GM13976 (cell line): ENCODE measurements at regions not wholly inside any gene's neighbourhood (a gene's known extent, or its start where the extent isn't known, plus 50 kb on each side); places are given as distances from the start of the nearest gene placed in this dataset.

Experiments used
- DNase-seq: peaks from one replicate; pipeline ENCODE4 v3.0.0; 2012; ENCODE audit warnings: low spot score
- in situ Hi-C: fragments of 300-500 bp; cut with MboI; formaldehyde crosslinking; loops from one replicate; pipeline ENCODE4 v1.12.0; 2022; ENCODE audit warnings: low sequenced_read_pairs, mixed read lengths, inconsistent platforms; ENCODE audit not compliant: unreplicated experiment
- TF ChIP-seq, protein P1 (sequence below): IDR thresholded peaks from 2 replicates; pipeline ENCODE4 v1.5.1; 2012; ENCODE audit warnings: borderline replicate concordance, mild to moderate bottlenecking; ENCODE audit not compliant: insufficient read depth; ENCODE audit errors: extremely low read depth, missing control alignments, control extremely low read depth

DNA sequence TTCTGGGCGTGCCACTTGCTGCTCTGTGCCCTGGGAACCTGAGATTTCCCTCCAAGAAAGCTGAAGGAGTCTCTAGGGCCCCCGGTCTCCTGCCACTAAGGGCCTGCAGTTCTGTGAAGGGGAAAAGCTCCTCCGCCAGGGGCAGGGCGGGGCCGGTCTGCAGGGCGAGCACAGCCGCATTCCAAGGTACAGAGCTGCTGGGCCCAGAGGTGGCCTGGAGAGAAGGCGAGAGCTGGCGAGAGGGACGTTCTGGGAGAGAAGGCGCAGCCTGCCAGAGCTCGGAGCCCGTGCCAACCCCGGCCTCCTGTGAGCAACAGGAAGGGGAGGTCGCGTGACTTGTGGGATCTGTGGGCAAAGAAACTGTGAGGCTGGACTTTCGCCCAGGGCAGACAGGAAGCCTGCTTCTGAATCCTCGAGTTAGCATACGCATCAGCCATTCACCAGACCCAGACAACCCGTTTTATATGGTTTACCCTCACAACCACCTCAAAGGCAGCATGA, 500.4 kb downstream of the SHQ1 start:
- in situ Hi-C loops = no loop called here
- TF ChIP-seq, protein P1, sequence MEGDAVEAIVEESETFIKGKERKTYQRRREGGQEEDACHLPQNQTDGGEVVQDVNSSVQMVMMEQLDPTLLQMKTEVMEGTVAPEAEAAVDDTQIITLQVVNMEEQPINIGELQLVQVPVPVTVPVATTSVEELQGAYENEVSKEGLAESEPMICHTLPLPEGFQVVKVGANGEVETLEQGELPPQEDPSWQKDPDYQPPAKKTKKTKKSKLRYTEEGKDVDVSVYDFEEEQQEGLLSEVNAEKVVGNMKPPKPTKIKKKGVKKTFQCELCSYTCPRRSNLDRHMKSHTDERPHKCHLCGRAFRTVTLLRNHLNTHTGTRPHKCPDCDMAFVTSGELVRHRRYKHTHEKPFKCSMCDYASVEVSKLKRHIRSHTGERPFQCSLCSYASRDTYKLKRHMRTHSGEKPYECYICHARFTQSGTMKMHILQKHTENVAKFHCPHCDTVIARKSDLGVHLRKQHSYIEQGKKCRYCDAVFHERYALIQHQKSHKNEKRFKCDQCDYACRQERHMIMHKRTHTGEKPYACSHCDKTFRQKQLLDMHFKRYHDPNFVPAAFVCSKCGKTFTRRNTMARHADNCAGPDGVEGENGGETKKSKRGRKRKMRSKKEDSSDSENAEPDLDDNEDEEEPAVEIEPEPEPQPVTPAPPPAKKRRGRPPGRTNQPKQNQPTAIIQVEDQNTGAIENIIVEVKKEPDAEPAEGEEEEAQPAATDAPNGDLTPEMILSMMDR = no peak
- no peak for DNase-seq

DNA sequence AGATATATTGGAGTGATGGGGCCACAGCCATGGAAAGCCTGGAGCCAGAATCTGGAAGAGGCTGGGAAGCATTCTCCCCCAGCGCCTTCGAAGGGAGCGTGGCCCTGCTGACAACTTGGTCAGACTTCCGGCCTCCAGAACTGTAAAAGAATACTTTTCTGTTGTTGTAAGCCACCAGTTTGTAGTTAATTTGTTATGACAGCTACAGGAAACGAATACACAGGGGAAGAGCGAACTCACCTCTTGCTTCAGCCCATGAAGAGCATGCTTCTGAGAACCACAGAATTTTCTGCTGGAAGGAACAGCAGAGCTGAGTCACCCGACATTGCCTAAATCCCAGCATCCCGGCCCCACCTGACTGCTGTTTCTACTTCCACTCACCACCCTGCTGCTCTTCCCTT, 501.7 kb downstream of the SHQ1 start:
- no peak for DNase-seq
- in situ Hi-C loops = no loop called here
- TF ChIP-seq, protein P1 = no peak

DNA sequence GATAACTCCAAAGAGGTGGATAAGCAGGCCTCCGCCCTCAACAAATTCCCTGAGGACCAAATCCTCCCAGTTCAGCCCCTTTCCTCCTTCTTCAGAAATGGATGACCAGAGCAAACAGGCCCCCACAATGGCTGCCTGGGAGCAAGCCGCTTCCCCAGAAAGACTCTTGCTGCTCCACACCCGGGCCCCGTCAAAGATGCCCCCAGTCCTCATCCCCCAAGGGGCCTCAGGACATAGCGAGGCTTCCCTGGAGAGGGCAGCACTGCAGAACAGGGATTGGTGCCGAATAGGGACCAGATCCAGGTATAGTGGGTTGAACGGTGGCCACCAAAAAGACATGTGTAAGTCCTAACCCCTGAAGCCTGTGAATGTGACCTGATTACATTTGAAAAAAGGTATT, 502.3 kb downstream of the SHQ1 start:
- in situ Hi-C loops = no loop called here
- no peak for DNase-seq
- TF ChIP-seq, protein P1 = no peak

DNA sequence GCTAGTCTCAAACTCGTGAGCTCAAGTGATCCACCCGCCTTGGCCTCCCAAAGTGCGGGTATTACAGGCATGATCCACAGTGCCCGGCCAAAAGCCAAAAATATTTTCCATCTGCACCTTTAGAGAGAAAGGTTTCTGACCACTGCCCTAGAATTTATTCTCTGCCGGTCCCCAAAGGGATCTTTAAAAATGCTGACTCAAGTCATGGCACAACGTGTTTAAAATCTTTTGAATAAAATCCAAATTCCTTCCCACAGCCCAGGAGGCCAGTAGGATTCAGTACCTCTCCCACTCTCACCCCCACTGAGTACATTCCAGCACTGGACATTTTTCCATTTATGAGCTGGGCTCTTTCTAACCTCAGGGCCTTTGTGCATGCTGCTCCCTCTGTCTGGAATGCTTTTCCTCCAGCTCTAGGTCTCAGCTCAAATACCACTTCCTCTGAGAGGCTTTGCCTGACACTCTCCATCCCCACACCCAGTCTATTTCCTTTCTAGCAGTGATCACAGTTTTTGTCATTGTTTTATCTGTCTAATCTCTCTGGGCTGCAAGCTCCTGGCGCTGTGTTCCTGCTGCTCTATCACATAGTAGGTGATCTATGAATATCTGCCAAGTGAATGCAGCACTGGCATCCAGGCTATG, 502.9 kb downstream of the SHQ1 start:
- DNase-seq = no peak
- in situ Hi-C loops = no loop called here
- TF ChIP-seq, protein P1 = no peak

DNA sequence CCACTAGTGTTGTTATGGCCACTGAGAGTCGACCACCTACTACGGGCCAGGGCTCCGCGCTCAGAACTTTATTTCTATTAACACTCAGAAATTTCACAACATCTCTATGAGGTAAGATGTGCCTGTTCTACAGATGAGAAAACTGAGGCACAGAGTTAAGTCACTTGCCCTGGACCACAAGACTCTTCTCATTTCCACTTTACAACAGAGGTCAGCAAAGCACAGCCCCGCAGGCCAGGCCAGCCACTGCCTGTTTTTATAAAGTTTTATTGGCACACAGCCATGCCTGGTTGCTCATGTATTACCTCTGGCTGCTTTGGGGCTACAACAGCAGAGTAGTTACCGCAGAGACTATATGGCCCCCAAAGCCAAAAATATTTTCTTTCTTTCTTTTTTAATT, 503.6 kb downstream of the SHQ1 start:
- in situ Hi-C loops = no loop called here
- TF ChIP-seq, protein P1 = no peak
- DNase-seq = no peak

DNA sequence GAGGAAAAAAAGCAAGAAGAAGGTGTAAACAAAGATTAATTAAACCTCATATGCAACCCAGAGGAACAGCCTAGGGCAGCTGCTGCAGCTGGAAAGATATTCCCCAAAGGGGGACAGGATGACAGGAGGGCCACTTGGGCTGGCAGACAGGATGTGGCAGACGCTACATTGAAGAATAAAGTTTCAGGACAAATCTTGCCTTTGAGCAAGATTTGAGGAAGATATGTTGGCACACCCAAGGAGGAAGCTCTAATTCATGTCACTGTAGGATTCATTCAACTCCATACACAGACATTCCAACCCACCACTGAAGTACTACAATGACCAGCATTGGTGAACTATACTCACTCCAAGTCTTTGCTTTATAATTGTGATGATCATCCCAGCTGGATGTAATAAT, 504.0 kb downstream of the SHQ1 start:
- in situ Hi-C loops = no loop called here
- DNase-seq = no peak
- TF ChIP-seq, protein P1 = no peak
